Skeletal muscle cell (primary cell): ENCODE measurements at regions not wholly inside any gene's neighbourhood (a gene's known extent, or its start where the extent isn't known, plus 50 kb on each side); places are given as distances from the start of the nearest gene placed in this dataset.

Source experiments
- DNase-seq: peaks from one replicate; pipeline ENCODE4 v3.0.0-alpha.2; 2010; ENCODE audit warnings: low read depth
- H3K4me3 ChIP-seq: 2 replicates; pipeline ENCODE4 v1.5.1; 2011; ENCODE audit warnings: low read depth, mild to moderate bottlenecking, control low read depth, low read length, moderate library complexity

- no peak for DNase-seq
- no peak overlapping the region for H3K4me3 ChIP-seq
Observed at GRCh38 chr4:4712800-4713528, 146.5 kb upstream of the MSX1 start.

GRCh38 chr4:4711902-4712301 is 147.6 kb upstream of the MSX1 start:
- H3K4me3 ChIP-seq: no peak overlapping the region
- DNase-seq: no peak

GRCh38 chr4:4709736-4710135 is 149.7 kb upstream of the MSX1 start:
- DNase-seq: no peak
- no peak overlapping the region for H3K4me3 ChIP-seq

GRCh38 chr4:4704267-4704666 is 155.2 kb upstream of the MSX1 start:
- DNase-seq: no peak
- no peak overlapping the region for H3K4me3 ChIP-seq

- no peak for DNase-seq
- H3K4me3 ChIP-seq: no peak overlapping the region
Observed at GRCh38 chr4:4697584-4697983, 155.7 kb upstream of the STX18 start.

- no peak overlapping the region for H3K4me3 ChIP-seq
- no peak for DNase-seq
Observed at GRCh38 chr4:4696530-4696929, 154.7 kb upstream of the STX18 start.

GRCh38 chr4:4695497-4695896 is 153.6 kb upstream of the STX18 start:
- H3K4me3 ChIP-seq: no peak overlapping the region
- no peak for DNase-seq

- no peak overlapping the region for H3K4me3 ChIP-seq
Observed at GRCh38 chr4:4694827-4695226, 153.0 kb upstream of the STX18 start.

GRCh38 chr4:4694296-4694772 is 152.5 kb upstream of the STX18 start:
- H3K4me3 ChIP-seq: no peak overlapping the region
- no peak for DNase-seq

More at GRCh38 chr4:4694827-4695226, 153.0 kb upstream of the STX18 start:
- DNase-seq: no peak

- no peak for DNase-seq
- no peak overlapping the region for H3K4me3 ChIP-seq
Observed at GRCh38 chr4:4693755-4694295, 152.0 kb upstream of the STX18 start.

- H3K4me3 ChIP-seq: no peak overlapping the region
- no peak for DNase-seq
Observed at GRCh38 chr4:4693258-4693657, 151.4 kb upstream of the STX18 start.

GRCh38 chr4:4690854-4691253 is 149.0 kb upstream of the STX18 start:
- H3K4me3 ChIP-seq: no peak overlapping the region
- no peak for DNase-seq

- no peak overlapping the region for H3K4me3 ChIP-seq
- DNase-seq: no peak
Observed at GRCh38 chr4:4689694-4690440, 148.0 kb upstream of the STX18 start.

- no peak for DNase-seq
- H3K4me3 ChIP-seq: no peak overlapping the region
Observed at GRCh38 chr4:4687935-4688727, 146.3 kb upstream of the STX18 start.

- no peak for DNase-seq
- no peak overlapping the region for H3K4me3 ChIP-seq
Observed at GRCh38 chr4:4687100-4687499, 145.3 kb upstream of the STX18 start.

- DNase-seq: no peak
- no peak overlapping the region for H3K4me3 ChIP-seq
Observed at GRCh38 chr4:4685810-4686795, 144.3 kb upstream of the STX18 start.

GRCh38 chr4:4681653-4682052 is 139.8 kb upstream of the STX18 start:
- DNase-seq: no peak
- no peak overlapping the region for H3K4me3 ChIP-seq

- no peak overlapping the region for H3K4me3 ChIP-seq
- no peak for DNase-seq
Observed at GRCh38 chr4:4680758-4681157, 138.9 kb upstream of the STX18 start.

- DNase-seq: no peak
- no peak overlapping the region for H3K4me3 ChIP-seq
Observed at GRCh38 chr4:4680243-4680642, 138.4 kb upstream of the STX18 start.
